Activated CD4-positive, CD25-positive, alpha-beta regulatory T cell treated with anti-CD3 and anti-CD28 coated beads, Interleukin-2, amount 50 U/mL, for 72 hours (primary cell): ENCODE measurements at regions not wholly inside any gene's neighbourhood (a gene's known extent, or its start where the extent isn't known, plus 50 kb on each side); places are given as distances from the start of the nearest gene placed in this dataset.
"Not testable (repeated sequence)": the region's sequence is repeated elsewhere in the genome, so short reads cannot be mapped to it uniquely, and the experiment has no call there.

Source experiments
- DNase-seq: peaks from one replicate; pipeline ENCODE4 v3.0.0; 2021

DNA sequence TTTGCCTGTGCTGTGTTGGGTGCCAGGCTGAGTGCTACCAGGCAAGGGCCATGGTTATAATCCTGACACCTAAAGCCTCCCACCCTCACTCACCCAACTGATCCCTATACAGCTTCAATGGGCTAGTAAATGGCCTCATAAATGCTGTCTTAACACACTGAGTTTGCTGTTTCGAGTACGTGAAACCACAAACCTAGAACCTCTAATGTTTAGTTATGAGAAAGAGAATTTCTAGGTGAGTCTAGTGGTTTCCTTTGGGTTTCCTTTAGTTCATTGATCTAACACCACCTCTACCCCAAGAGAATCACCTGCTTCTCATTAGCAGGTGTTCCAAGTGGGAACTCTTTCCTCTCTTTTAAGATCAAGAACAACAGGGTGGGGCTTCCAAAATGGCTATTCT is 172.0 kb downstream of the MC4R start:
- DNase-seq = no peak

GRCh38 chr18:60199505-60199904 is 173.1 kb downstream of the MC4R start:
- DNase-seq = no peak

- no peak for DNase-seq
Observed at GRCh38 chr18:60197671-60198462, 174.7 kb downstream of the MC4R start.

GRCh38 chr18:60196836-60197606 is 175.6 kb downstream of the MC4R start:
- DNase-seq = no peak

GRCh38 chr18:60193780-60194179 is 178.8 kb downstream of the MC4R start:
- DNase-seq = no peak

DNA sequence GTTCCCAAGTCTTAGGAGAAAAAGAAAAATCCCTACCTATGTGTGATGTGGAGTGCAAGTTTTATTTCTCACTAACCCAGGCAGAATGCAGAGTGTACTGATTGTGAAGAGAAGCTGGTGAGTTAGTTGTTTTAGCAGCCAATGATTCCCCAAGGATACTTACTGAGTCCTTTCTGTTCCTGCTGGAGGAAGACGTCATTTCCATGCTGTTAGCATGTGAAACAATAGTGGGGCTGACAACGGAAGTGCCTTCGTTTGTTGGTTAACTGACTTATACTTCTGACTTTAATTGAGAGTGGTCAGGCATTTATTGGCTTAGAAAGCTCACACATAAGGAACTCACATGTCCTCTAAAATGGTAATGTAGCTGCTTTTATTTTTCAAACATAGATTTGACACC is 180.6 kb downstream of the MC4R start:
- no peak for DNase-seq

DNA sequence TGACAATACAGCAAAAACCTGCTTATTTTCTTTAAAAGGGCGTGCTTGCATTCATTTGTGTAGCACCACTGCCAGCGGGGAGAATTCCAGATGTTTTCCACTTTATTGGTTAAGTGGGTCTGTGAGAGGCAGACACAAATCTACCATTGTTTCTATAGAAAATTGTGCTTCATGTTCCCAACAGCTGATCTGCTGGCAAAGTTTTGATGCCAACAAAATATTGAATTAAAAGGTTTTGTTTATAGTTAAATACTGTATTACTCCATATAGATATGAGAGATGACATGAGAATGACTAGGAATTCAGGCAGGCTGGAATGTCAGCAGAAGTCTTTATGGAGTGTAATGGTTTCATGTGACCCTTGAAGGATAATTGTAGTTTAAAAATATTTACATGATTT is 182.7 kb downstream of the MC4R start:
- no peak for DNase-seq

DNA sequence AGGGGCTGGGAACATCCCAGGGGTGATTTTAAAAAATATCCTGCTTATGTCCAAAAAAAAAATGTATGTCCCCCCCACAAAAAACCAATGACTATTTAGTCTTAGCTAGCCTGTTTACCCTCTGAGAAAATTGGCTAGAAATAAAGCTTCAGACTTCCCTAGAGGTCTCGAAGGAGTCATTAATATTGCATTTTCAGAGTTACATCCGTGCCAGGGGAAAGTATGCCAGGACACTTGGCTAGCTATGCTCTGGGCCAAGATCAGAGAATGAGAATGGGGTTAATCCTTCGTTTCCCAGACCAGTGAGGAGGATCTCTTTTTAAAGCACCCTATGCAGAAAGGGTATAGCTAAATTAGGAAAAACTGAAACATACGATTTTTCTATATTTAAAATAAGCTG is 183.6 kb downstream of the MC4R start:
- DNase-seq = no peak

- DNase-seq = no peak
Observed at GRCh38 chr18:60182223-60182622, 190.4 kb downstream of the MC4R start.

- DNase-seq = no peak
Observed at GRCh38 chr18:60180671-60181070, 191.9 kb downstream of the MC4R start.

GRCh38 chr18:60178224-60178623 is 194.4 kb downstream of the MC4R start:
- DNase-seq = not testable (repeated sequence)

- no peak for DNase-seq
Observed at GRCh38 chr18:60176259-60176658, 196.3 kb downstream of the MC4R start.

DNA sequence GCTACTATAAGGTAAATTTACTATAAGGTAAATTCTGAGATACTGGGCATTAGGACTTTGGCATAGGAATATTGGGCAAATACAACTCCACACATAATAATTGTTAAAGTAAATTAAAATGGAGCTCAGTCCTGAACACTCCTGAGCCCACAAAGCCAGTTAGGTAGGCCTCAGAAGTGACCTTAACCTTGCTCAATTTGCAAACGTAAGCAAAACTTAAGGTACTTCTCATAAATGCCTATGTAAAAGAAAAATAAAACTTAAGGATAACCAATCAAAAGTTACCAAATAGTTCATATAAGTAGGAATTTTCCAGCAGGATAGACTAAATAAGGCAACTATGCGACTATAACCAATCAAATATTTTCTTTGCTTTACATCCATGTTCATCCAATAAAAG is 197.7 kb downstream of the MC4R start:
- no peak for DNase-seq

GRCh38 chr18:60172030-60172429 is 200.5 kb downstream of the MC4R start:
- DNase-seq = no peak

GRCh38 chr18:60163622-60164021 is 209.0 kb downstream of the MC4R start:
- DNase-seq = no peak

GRCh38 chr18:60162388-60162787 is 210.2 kb downstream of the MC4R start:
- DNase-seq = no peak

DNA sequence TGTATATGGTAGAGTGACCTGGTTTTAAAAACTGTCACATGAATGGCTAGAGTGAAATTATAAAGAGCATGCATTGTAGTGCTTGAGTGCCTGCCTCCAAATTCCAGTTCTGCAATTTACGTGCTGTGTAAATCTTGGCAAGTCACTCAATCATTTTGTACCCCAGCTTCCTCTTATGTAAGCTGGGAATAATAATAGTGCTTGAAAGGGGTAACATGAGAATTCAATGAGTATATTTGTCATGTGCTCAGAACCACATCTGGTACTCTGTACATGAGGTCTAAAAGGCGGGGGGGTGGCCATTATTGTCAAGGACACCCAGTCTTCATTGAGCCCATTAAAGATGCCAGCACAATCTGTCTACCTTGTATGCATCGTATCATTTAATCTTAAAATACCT is 214.8 kb downstream of the MC4R start:
- DNase-seq = no peak

DNA sequence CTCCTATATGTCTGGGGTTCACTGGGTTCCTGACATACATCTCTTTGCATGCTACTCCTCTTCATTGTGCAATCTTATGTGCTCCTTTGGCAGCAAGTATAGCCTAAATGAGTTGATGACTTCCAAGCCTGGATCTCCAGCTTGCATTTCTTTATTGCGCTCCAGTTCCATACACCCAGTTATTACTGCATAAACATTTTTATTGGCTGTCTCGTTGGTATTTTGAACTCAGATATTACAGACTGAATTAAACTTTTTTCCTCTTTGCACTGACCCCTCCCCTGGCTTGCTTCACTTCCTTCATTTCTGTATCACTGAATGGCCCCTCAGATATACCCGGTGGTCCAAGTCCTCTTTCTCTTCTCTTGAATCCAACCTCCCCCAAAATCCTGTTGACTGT is 219.2 kb downstream of the MC4R start:
- DNase-seq = no peak

DNA sequence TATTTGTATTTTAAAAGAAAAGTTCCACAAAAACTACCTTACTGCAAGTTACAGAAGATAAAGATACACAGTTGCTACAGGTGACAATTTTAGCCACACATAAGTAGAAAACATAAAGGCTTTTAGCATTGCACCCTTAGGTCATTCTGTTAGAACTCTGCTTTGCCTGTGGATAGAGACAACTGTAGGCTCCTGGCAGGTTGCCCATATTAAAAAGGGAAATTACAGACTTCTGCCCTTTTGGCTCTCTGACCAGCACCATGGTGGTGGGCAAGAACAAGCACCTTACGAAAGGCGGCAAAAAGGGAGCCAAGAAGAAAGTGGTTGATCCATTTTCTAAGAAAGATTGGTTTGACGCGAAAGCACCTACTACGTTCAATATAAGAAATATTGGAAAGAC is 223.3 kb downstream of the MC4R start:
- DNase-seq = no peak

DNA sequence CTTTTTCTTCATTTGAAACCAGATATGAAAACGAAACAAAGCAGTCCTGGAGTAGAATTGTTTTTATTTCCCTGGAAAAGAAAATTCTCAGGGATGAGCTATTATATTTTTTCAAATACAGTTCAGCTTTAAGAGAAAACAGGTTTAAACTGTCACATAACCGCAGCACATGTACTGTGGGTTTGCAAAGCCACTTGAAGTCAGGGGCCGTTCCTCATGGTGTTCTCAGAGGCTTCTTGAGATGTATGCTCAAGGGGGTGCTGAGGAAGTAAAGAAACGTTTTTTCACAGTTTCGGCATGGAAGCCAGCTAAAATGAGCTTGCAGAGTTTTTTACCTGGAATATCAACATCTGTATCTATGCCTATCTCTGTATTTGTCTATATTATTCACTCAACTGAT is 225.3 kb downstream of the MC4R start:
- no peak for DNase-seq

GRCh38 chr18:60146220-60146960 is 226.2 kb downstream of the MC4R start:
- no peak for DNase-seq

- no peak for DNase-seq
Observed at GRCh38 chr18:60145776-60146175, 226.8 kb downstream of the MC4R start.

GRCh38 chr18:60134806-60135205 is 235.0 kb downstream of the PMAIP1 start:
- DNase-seq = no peak

DNA sequence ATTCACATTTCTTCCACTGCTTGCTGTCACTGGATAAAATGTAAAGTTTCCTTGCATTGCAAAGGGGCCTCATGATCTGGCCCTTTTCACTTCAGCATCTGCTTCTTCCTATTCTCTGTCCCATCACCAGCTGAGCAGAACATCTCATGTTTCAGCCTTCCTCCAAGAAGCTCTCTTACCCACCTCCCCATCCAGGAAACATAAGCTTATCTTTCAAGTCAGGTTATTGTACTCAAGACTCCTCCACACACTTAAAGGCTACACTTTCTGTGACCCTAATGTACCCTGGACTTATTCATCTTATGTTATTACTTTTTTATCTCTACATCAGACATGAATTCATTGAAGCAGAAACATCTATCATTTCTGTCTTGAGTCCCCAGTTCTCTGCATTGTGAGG is 230.5 kb downstream of the PMAIP1 start:
- DNase-seq = no peak
